GM18505 (cell line): ENCODE measurements at regions not wholly inside any gene's neighbourhood (a gene's known extent, or its start where the extent isn't known, plus 50 kb on each side); places are given as distances from the start of the nearest gene placed in this dataset.

Experiments used
- ATAC-seq: cut with Tn5 transposase; IDR thresholded peaks from one replicate; pipeline ENCODE4 v1.9.1; 2021; ENCODE audit not compliant: unreplicated experiment
- POLR2A ChIP-seq: IDR thresholded peaks from 4 replicates; pipeline ENCODE4 v1.6.1; 2011; ENCODE audit warnings: borderline replicate concordance; ENCODE audit not compliant: insufficient read depth, insufficient read length; ENCODE audit errors: extremely low read depth

- ATAC-seq: no peak
- no peak for TF ChIP-seq POLR2A
Observed at GRCh38 chr2:22209545-22209944, 1085.8 kb downstream of the TDRD15 start.

- ATAC-seq: no peak
- TF ChIP-seq POLR2A: no peak
Observed at GRCh38 chr2:22213237-22213636, 1089.5 kb downstream of the TDRD15 start.

- ATAC-seq: no peak
- no peak for TF ChIP-seq POLR2A
Observed at GRCh38 chr2:22215517-22215916, 1091.7 kb downstream of the TDRD15 start.

GRCh38 chr2:22217881-22218280, 1094.1 kb downstream of the TDRD15 start:
- ATAC-seq: no peak

GRCh38 chr2:22221006-22221405, 1097.2 kb downstream of the TDRD15 start:
- no peak for ATAC-seq
- no peak for TF ChIP-seq POLR2A

More at GRCh38 chr2:22217881-22218280, 1094.1 kb downstream of the TDRD15 start:
- no peak for TF ChIP-seq POLR2A

- ATAC-seq: no peak
- TF ChIP-seq POLR2A: no peak
Observed at GRCh38 chr2:22238967-22239366, 1115.2 kb downstream of the TDRD15 start.

GRCh38 chr2:22247466-22247865, 1123.7 kb downstream of the TDRD15 start:
- no peak for TF ChIP-seq POLR2A
- no peak for ATAC-seq

GRCh38 chr2:22248851-22249250, 1125.1 kb downstream of the TDRD15 start:
- no peak for TF ChIP-seq POLR2A
- no peak for ATAC-seq

- no peak for ATAC-seq
- TF ChIP-seq POLR2A: no peak
Observed at GRCh38 chr2:22253171-22253570, 1129.4 kb downstream of the TDRD15 start.

- no peak for TF ChIP-seq POLR2A
- no peak for ATAC-seq
Observed at GRCh38 chr2:22261165-22261564, 1123.8 kb upstream of the KLHL29 start.

- no peak for TF ChIP-seq POLR2A
- no peak for ATAC-seq
Observed at GRCh38 chr2:22270341-22270740, 1114.6 kb upstream of the KLHL29 start.

- no peak for TF ChIP-seq POLR2A
- no peak for ATAC-seq
Observed at GRCh38 chr2:22273853-22274252, 1111.1 kb upstream of the KLHL29 start.

GRCh38 chr2:22274661-22275060, 1110.3 kb upstream of the KLHL29 start:
- ATAC-seq: no peak
- TF ChIP-seq POLR2A: no peak

GRCh38 chr2:22276696-22277095, 1108.3 kb upstream of the KLHL29 start:
- TF ChIP-seq POLR2A: no peak
- ATAC-seq: no peak

- TF ChIP-seq POLR2A: no peak
Observed at GRCh38 chr2:22279541-22279940, 1105.4 kb upstream of the KLHL29 start.

GRCh38 chr2:22281033-22281432, 1103.9 kb upstream of the KLHL29 start:
- no peak for ATAC-seq
- no peak for TF ChIP-seq POLR2A

More at GRCh38 chr2:22279541-22279940, 1105.4 kb upstream of the KLHL29 start:
- ATAC-seq: no peak

GRCh38 chr2:22282220-22282619, 1102.8 kb upstream of the KLHL29 start:
- no peak for TF ChIP-seq POLR2A
- ATAC-seq: no peak
